HG03060 (cell line): ENCODE measurements at regions not wholly inside any gene's neighbourhood (a gene's known extent, or its start where the extent isn't known, plus 50 kb on each side); places are given as distances from the start of the nearest gene placed in this dataset.

Experiments used
- ATAC-seq: cut with Tn5 transposase; IDR thresholded peaks from one replicate; pipeline ENCODE4 v1.9.1; 2021; ENCODE audit warnings: low read depth, moderate number of reproducible peaks; ENCODE audit not compliant: unreplicated experiment

DNA sequence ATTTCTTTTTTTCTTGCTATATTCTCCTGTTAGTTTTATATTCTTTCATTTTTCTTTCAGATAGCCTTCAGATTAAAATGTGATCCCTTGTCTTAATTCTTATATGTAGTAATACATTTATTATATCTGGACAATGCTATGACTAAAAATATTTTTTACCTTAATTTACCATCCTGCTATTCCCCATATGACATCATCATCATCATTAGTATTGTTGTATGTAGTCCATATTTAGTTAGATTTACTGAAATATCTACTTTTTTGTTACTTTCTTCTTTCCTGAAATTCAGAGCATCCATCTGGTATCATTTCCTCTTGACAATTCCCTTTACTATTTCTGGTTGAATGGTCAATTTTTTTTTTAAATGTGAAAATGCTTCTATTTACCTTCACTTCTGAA is 951.6 kb upstream of the POU3F3 start:
- ATAC-seq: no peak

DNA sequence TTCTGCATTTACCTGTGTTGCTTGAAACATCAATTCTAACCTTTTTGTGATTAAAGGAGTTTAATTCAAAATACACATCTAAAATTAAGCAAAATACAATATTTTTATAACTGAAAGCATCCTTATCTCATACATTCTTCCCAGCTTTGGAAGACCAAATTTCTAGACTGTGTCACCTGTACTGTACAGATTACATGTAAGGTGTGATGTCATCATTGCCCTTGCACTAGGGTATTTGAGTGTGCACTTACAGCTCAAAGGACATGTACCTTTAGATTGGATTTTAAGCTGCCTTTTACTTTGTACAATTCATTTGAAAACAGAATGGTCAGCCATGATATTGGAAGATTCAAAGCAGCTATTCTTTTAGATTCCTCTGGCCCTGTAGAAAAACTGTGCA is 932.8 kb upstream of the POU3F3 start:
- no peak for ATAC-seq

DNA sequence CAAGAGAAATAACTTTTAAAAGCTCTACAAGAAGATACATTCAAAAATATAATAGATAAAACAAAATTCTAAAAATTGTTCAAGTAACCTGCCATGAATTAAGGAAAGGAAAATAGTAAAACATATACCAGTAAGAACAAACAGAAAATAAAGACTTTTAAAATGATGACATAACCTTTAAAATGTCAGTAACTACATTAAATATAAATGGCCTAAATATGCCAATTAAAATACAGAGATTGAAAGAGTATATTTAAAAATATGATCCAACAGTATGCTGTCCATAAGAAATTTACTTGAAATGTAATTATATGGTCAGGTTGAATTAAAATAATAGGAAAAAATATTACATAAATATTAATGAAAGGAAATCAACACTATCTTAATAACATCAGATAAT is 911.7 kb upstream of the POU3F3 start:
- ATAC-seq: no peak

DNA sequence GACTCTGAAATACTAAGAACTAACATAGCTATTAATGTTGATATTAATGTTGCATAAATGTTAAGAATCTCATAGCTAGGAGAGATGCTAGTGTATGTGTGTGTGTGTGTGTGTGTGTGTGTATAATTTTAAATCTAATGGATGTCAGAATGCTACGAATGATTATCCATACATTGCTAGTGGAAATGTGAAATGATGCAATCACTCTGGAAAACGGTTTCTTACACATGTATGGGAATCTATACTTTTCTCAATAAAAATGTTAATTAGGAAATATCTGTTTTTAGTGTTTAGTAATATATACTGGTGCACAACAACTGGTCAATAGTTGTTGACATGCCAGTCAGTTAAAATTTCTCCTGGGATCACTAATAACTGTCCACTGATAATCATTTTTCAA is 908.8 kb upstream of the POU3F3 start:
- ATAC-seq: no peak

DNA sequence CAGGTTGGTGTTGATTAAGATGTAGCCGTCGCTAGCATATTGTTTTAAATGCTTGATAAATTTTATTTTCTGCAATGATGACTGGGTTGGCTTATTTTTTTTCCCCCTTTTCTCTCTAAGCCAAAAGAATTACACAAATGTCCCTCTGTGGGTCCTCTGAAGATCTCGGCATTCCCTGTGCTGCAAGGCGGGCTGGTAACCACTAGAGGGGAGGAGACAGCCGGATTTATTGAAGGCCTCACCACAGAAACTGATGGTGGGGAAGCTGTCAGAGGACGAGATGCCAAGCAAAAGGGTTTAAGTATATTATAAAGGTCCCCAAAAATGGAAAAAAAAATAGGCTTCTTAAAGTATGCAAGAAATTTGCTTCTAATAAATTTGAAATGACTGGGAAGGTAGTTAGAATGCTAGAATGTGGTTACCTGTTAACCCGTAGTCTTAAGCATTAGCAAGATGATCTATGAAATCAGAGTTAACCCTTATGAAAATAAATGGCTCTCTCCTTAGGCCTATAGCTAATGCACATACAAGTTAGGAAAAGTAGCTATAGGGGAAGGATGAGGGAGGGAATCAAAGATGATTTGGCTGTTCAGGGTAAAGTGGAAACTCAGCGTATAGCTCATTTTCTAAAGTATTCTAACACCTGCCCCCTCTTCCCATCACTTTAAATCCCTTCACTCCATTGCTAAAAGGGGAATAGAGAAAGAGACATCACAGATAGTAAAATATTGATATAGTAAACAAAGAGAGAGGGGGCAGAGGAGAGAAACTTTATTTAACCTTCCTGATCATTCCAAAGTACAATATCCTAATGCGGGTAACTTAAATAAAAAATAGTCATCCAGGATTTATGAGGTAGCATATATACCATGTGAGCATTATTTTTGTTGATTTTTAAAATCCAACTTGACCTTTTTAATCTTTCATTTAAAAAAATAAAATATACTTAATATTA is 894.5 kb upstream of the POU3F3 start:
- ATAC-seq: no peak

DNA sequence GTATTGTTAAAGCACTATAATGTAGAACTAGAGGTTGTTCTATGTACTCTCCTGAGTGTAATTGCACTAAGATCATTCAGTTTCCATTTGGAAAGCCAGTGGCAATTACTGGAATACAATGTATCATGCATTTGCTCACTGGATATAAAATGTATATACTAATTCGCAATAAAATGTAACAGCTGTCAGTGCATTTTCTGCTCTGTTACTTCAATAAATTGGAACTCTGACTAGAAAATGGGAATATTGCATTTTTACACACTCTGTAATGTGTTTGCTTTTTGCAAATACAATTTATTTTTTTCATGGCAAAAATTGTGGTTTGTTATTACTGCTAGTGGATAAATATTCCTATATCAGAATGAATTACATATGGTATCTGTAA is 893.8 kb upstream of the POU3F3 start:
- ATAC-seq: no peak

DNA sequence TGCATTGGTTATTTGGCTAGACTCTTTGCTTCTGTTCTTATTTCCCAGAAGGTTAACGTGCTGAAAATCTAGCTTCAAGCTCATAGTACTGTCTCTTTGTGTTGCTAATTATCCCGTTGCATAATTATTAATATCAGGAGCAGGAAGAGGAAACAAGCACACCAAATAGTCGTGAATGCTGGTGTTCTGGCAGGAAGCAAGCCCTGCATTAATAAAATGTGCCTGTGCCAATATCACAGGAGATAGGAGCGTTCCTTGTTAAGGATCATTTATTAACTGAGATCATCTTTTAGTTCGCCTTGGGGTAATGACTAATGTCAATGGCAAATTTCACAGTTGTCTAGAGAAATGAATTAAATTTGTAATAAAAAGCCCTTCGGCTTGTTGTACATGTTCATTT is 893.0 kb upstream of the POU3F3 start:
- ATAC-seq: no peak

DNA sequence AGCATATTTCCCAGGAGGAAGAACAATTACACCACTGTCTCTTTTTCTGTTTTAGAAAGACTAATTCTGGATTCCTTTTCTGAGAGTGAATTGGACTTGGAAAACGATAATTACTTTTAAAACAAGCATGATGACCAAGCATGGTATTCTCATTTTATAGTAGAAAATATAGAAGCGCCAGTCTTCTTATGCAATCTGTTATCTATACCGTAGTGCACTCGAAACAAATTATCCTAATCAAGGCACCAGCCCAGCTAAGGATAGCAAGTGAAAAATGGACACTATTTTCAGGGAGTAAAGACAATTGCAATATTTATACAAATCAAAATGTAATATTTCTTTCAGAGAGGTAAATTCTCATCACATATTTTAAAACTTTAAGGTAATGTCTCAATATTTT is 892.1 kb upstream of the POU3F3 start:
- ATAC-seq: no peak

DNA sequence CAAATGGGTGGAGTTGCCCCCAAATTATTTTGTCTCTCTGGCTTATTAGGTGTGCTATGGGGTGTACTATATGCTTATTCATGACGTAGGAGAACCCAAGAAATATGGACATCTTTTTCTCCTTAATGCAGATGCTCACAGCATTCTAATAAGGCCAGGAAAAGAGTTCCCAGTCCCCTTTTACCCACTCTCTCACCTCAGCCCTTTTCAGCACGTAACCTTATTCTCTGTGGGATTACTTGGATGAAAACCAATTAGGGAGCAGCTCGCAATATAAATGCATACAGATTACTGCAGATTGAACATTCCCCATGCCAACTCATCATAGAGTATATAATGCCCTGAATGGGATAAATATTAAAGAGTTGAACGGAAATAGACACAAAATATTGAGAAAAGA is 891.2 kb upstream of the POU3F3 start:
- ATAC-seq: no peak

DNA sequence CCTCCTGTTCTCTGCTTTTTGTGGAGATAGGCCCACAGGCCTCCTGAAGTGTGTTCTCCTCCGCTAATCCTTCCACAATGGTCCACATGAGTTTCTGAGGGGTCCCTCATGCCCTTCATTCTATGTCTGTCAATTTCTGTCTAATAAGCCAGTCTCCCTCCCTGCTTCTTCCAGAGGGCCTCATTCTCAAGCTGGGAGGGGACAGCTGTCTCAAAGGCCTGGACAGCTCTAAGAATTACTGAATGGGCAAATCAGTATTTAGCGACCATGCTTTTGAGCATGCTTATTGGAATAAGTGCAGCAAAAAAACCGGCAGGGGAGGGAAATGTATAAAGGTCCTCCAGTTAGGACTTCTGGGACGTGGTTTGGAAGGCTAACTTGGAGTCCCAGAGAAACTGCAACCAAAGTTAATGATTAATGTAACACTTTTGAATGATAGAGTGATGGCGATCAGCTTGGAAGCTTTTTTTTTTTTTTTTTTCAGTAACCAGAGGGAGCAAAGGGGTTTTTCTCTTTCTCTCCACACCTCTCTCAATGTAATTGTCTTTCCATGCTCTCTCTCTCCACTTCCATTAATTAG is 890.7 kb upstream of the POU3F3 start:
- no peak for ATAC-seq

DNA sequence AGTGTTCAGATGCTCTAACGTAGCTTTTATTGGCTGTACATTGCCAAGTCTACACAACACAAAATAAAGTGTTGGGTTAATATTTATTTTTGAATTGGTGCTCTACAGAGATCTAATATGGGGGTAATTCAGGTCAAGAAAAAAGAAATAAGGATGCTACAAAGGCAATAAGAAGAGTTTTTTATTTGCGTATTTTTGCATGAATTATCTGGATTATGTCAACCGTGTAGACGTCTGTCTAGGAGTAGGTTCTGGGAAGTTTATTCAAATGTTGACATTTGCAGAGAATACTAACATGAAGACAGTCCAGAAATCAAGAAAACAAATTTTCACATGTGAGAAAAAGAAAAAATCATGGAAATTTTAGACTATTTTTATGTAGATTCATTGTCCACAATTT is 876.7 kb upstream of the POU3F3 start:
- no peak for ATAC-seq

DNA sequence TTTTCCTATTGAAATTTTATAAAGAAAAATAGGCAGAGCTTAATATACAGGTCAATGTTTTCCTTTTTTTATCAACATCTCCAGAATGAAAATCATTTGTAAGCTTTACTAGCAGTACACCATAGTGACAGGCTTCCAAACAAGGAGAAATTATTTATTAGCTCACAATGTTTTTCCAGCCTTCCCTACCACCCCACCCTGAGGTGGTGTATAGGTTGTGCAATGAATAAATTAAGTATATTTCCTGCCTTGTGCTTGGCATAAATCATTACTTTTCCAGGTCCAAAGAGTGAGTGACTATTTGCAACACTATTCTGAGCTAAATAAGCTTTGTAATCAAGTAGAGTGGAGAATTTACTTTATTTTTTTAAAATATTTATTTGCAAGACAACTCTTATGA is 876.2 kb upstream of the POU3F3 start:
- ATAC-seq: no peak

DNA sequence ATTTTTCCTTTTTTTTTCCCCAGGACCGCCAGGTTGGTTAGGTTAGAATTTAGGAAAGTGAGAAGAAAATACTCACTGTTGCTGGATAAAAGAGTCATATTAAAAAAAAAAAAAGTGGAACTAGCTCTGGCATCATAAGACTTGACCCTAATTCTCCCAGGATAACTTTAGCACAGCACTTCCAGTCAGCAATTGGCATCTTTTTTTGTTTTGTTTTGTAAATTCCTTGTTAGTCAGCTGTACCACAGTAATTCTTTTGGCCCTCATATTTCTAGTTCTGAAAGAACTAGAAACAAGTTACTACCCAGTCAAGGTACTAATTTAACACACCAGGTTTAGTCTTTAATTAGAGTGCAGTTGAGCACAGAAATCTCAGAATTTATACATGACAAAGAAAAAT is 873.5 kb upstream of the POU3F3 start:
- no peak for ATAC-seq

DNA sequence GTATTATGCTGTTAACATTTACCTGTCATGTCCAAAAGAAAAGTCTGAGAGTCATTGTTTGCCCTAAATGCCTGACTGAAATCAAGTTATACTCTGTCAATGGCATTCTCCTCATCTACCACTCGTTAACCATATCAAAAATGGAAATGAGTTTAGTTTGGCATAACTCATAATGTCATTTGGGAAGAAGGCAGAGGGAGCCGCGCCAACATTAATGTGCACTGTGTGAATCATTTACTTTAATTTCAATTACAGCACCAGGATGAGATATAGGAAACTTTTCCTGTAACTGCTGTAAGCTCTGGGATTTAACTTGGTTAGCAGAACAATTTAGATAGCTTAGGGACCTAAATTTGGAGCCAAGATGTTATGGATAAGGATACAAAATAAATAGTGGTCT is 871.2 kb upstream of the POU3F3 start:
- no peak for ATAC-seq

DNA sequence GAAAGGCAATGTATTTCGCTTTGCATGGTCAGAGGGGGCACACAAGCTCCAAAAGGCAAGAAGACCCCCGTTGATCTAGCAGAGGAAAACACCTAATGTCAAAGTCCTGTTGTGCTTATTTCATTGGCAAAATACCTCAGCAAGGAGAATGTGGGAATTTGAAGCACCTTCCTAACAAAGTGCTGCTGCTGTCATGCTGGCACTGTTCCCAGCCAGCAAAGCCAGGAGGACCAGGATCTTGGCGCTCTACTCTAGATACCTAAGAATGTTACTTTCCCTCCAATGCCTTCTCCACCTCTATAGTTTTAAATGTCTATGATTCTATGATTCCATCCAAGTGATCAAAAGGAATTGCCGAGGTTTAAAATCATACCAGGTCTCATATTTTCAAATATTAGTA is 867.9 kb upstream of the POU3F3 start:
- ATAC-seq: no peak

DNA sequence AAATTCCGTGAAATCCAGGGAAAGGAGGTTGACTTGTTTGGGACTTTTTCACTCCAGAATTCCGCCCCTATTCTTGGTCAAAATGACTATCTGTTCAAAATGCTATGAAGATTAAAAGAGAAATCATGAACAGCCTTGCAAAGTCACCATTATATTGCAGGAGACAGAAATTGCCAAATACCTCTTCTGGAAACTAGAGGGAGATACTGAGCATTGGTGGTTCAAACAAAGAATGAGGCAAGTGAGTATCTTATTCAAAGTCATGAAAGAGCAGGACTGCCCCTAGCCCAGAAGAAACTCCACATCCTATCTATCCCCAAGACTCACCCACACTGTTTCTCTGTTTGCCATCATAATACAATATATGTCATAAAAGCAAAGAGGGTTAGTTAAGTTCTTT is 862.3 kb upstream of the POU3F3 start:
- ATAC-seq: no peak

DNA sequence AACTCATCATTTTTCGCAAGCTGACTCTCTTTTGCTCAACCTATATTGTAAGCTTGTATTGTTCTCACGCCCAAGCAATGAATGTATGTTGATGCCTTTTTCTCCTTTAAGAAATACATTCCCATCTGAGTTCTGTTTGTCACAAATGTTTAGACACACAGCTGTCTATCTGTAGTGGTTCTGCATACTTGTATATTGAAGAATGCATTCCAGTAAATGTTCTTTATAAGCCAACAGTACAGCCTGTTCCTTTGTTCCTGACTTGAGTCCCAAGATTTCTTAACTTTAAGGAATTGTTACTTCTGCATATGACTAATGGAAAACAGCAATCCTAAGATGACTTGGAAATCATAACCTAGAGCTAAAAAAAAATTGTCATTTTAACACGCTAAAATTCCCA is 849.1 kb upstream of the POU3F3 start:
- no peak for ATAC-seq

DNA sequence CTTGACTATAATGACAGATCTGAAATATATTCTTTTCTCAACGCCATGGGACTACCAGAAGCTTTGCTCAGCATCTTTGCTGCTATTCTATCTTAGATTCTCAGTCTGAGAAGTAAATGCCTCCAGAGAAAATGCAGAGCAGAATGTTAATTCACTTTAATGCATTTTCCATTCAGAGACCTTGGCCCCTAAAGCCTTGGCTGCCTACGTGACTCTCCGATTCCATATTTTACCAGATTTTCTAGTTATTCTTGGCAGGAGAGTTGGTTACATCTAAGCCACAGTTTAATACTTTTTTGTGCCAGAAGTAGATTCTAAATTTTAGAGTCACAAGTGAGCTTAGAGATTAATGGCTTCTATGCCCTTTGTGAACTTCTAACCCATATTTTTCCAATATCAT is 837.1 kb upstream of the POU3F3 start:
- no peak for ATAC-seq

DNA sequence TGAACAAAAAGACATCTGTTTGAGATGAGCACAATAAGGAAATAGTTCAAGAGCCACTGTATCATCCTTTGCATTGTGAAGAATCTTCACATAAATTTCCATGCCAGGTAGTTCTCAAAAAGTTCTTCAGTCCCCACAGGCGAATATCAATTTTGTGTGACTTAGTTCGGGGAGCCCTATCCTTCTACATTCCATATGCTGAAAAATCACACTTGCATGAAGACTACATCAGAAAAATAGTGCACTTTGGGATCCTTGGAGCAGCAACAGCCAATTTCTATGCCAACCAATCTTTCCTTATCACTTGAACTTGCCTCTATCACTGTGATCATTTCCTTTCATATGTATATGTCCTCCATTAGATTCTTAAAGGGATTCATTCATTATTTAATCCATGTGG is 830.6 kb upstream of the POU3F3 start:
- ATAC-seq: no peak

DNA sequence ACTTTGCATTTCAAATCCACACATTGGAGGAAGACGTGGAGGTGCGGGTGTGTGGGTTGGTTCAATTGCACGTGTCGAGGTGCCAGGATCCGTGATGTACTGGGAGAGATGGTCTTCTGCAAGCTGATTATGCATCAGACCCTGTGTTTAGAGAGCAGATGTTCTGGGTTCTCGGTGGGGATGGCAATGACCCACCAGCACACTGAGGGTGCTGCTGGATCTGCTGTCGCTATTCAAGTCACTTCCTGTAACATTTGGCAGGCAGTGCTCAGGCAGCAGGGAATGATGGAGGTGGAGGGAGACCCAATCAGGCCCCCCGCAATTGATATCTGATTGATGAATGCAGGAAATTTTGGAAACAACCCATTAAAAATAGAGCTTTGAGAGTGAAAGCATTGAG is 830.1 kb upstream of the POU3F3 start:
- ATAC-seq: no peak

DNA sequence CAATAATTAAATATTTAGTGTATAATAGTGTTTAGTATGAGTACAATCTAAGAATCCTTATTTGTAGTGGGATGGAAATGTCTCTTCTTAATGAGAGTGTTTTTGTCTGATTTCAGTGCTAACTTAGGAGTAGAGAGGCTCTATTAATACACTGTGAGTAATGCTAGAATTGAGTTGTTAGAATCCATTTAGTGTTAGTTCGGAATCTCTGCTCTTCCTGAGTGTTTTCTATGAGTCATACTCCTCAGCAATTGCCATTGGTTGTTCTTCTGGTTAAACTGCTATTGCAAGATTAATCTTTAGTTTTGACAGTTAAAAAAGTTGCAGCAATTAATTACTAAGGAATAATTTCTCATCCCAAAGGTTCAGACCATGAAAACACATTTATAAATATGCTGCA is 828.6 kb upstream of the POU3F3 start:
- ATAC-seq: no peak

DNA sequence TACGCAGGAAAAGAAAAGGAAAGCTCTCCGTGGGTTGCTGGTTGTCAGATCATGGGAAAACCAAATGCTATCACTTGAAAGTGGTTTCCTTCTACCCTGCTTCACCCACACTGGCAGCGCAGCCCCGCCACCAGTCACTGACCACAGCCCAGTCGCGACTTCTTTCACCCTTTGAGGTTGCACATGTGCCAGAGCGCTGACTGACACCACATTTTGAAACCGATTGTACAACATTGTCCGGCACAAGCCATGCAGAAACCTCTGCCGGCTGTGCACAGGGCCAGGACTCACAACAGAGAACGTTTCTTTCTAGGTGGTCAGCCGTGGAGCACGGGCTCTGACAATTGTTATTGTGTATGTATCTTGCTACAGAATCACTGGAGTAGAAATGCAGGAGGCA is 827.2 kb upstream of the POU3F3 start:
- ATAC-seq: no peak
